ENCODE measurements at regions not wholly inside any gene's neighbourhood (a gene's known extent, or its start where the extent isn't known, plus 50 kb on each side); places are given as distances from the start of the nearest gene placed in this dataset.
"Not testable (repeated sequence)": the region's sequence is repeated elsewhere in the genome, so short reads cannot be mapped to it uniquely, and the experiment has no call there.

- no peak for DNase-seq
These were observed 75.4 kb upstream of the VPREB1 start for GRCh38 chr22:22168941-22169867.

- DNase-seq = peak; percentile 40
These were observed 76.2 kb upstream of the VPREB1 start for GRCh38 chr22:22168190-22168940.

DNA sequence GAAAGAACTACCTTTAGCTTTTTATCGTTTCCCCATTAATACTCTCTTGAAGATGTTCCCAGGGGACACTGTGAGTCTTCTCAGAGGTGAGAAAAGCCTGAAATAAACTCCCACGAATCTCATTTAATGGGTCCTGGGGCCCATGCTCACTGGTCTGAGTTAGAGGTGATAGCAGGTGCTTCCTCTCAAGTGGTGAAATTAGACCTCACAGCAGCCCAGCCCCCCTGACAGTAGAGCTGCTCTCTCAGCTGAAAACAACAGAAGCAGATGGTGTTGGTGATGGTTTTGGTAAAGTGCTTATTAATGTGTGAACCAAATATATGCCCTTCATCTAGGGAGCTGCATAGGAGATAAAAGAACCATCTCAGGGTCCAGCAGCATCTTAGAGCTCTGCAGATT is 76.8 kb upstream of the VPREB1 start:
- peak; percentile 3 for DNase-seq

- no peak for DNase-seq
These were observed 77.5 kb upstream of the VPREB1 start for GRCh38 chr22:22166941-22167713.

DNA sequence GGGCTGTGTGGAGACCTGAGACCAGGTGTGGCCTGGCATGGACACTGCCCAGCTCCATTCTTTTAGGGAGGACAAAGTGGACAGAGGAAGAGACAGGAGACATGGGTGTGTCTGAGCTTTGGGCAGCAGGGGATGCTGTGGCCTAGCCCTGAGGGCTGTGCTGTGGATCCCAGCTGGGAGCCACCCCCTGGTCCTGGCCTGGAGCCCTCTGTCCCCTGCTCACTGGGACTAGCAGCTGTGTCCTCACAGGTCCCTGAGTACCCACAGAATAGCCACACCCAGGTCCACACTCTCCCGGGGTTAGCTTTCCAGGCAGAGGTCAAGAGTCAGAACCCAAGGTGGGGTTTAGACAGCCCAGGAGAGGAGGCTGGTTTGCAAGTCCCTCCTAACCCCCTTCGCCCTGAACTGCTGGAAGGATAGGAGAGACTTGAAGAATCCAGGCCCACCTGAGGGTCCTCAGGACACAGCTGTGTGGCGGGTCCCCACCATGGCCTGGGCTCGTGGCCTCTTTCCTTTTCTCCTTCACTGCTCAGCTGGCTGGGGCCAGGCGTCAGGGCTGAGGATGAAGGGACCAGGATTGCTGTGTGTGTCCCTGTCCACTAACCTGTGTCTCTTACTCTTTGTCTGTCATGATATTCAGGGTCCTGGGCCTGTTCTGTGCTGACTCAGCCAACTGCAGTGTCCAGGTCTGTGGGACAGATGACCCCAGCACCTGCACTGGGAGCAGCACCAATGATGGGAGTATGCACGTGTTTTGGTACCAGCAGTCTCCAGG is 78.5 kb upstream of the VPREB1 start:
- DNase-seq = no peak

DNA sequence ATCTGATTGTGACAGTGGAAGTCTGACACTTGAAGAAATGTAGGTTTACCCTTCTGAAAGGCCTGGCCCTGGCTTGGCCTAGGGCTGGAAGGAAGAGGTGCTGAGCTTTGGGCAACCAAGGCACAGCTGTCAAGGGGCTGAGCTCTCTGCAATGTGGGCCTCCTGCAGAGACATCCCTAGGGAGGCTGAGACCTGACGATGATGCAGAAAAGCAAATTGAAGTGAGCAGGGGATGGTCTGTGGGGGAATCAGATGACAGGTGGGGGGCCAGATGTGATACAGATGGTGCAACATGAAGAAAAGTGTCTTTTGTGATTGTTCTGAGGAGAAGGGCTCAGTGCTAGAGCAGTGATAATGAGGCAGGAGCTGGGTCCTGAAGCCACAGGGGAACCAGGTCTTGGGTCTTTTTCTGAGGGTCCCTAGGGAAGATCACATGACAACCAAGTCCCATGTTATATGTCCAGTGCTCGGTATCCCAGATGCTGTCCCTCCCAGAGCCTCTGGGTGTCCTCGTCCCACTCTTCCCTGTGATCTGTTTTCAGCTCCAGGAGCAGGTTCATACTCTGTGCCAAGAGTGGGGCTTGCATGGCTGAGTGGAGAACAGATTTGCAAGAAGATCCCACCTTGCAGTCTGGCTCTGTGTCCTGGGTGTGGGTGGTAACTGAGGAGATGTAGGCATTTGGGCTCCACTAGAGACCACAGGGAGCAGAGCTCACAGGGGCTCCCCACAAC is 79.9 kb upstream of the VPREB1 start:
- peak; percentile 8 for DNase-seq

- DNase-seq = no peak
These were observed 82.4 kb upstream of the VPREB1 start for GRCh38 chr22:22161924-22162851.

DNA sequence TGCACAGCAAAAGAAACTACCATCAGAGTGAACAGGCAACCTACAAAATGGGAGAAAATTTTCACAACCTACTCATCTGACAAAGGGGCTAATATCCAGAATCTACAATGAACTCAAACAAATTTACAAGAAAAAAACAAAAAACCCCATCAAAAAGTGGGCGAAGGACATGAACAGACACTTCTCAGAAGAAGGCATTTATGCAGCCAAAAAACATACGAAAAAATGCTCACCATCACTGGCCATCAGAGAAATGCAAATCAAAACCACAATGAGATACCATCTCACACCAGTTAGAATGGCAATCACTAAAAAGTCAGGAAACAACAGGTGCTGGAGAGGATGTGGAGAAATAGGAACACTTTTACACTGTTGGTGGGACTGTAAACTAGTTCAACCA is 83.8 kb upstream of the VPREB1 start:
- not testable (repeated sequence) for DNase-seq

DNA sequence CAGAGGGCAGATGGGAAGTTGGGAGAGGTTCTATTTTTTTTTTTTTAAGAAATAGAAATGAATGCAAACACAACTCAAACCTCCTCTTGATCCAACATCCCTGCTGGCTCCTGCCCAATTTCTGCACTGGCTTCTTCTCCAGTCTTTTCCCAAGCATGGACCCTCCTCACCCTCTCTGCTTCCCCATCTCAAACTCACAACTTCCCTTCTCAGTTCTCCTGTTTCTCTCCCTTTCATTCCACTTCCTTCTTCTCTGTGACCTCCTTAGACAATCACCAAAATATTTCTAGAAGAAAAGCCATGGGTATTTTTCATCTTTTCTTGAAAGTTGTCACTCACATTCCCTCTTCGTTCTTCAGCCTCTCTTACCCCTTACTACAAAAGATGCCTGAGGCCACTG is 85.2 kb upstream of the VPREB1 start:
- no peak for DNase-seq

DNA sequence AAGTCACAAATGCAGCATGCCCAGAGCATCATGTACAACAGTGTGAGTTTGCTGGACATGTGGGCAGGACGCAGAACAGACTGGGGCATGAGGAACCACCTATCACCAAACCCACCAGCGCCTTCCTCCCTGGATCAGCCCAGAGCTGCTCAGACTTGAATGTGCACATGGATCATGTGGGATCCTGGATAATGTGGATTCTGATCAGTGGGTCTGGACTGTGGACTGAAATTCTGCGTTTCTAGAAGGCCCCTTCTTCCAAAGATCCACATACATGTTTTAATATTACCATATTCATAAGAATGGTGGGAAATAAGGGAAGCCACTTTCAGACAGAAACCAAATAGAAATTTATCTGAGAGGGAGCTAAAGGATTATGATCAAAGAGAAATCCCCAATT is 85.6 kb upstream of the VPREB1 start:
- DNase-seq = no peak

GRCh38 chr22:22158207-22158816 is 86.3 kb upstream of the VPREB1 start:
- no peak for DNase-seq

DNA sequence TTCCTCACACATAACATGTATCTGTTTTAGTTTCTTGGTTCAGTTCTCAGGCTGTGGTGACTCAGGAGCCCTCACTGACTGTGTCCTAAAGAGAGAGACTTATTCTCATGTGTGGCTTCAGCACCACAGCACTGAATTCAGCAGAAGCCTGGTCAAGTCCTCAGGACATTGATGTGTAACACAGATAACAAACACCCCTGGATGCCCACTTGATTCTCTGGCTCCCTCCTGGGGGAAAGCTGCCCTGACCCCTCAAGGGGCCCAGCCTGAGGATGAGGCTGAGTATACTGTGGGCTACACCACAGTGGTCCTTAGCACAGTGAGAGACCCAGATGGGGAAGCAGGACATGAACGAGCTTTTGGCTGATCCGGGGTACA is 87.2 kb upstream of the VPREB1 start:
- no peak for DNase-seq

- peak; percentile 92 for DNase-seq
These were observed 87.8 kb upstream of the VPREB1 start for GRCh38 chr22:22156716-22157347.

- DNase-seq = no peak
These were observed 88.3 kb upstream of the VPREB1 start for GRCh38 chr22:22156348-22156715.

GRCh38 chr22:22155607-22156006 is 89.0 kb upstream of the VPREB1 start:
- DNase-seq = no peak

- DNase-seq = no peak
These were observed 89.4 kb upstream of the VPREB1 start for GRCh38 chr22:22155146-22155545.

DNA sequence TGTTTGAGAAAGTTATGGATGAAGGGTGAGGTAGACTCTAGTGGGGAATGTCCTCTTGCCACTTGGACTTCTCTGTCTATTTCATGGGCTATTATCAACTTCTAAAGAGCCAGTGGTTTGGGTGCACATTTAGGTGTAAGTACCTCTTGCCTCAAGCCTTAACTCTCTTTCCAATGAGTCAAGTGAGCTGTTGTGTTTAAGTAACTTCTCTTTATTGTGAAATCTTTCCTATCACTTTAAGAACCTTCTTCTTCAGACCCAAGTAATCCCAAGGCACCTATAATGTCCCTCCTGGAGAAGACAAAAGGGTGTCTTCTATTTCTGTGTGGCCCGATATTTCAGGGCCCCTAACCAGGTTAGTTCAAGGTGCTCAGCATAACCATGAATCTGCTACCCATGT is 90.5 kb upstream of the VPREB1 start:
- no peak for DNase-seq

DNA sequence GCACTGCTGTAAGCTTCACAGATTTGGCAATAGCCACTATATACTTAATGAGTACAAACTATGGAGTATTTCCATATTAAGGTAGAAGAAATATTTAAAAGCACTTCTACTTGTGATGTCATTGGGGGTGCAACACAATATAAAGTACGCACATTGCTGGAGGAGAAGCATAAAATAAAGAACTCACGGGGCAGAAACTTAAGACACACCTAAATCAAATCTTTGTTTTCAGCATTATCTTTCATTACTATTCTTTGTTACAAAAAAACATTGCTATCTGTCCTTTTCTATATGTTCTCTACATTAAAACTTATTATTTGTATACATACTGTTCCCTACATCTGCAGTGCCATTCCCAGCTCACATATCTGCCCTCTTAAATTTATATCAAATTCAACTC is 93.3 kb upstream of the VPREB1 start:
- DNase-seq = no peak

DNA sequence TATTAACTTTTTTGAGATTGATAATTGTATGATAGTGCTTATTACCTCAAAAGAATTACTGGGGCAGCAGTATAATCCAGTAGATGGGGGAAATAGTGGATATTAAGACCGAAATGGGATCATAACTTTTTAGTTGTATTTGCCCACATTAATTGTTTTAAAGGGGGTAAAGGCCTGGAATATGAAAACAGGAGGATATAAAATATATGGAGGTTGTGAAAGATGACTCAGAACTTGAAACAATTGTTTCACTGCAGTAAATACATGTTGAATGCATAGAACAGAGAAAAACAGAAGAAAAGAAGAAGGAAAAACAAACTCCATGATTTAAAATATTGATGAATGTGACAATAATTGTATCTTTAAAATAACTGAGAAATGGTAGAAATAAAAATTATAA is 94.1 kb upstream of the VPREB1 start:
- no peak for DNase-seq

DNA sequence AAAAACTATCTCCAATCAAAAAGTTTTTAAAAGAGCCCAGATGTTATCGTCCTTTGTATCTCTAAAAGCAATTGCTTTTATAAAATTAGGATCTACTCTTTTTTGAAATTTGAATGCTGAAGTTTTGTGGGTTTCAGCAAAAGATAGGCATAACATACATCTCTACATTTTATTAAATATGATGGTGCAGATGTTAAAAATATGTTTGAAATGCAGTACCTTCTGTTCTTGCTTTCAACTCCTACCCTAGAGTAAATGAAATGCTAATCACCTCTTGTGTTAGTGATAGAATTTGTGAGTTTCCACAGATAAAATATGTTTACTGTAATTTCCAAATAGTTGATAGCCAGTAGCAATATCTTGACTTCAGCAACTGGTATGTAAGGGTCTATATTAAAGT is 95.7 kb upstream of the VPREB1 start:
- DNase-seq = no peak

Measured in hematopoietic multipotent progenitor cell treated with erythropoietin and hydrocortisone succinate and interleukin-3 and kit ligand, for 4 days (in vitro differentiated cells).